Stimulated activated CD4-positive, alpha-beta T cell treated with anti-CD3 and anti-CD28 coated beads, Interleukin-15, amount 100 ng/mL, for 1 hour (primary cell): ENCODE measurements at regions not wholly inside any gene's neighbourhood (a gene's known extent, or its start where the extent isn't known, plus 50 kb on each side); places are given as distances from the start of the nearest gene placed in this dataset.

Experiments used
- DNase-seq, 2 donors: peaks; one replicate each; pipeline ENCODE4 v3.0.0-alpha.2; 2020; ENCODE audit warnings: low read depth in 1 of 2, low spot score in 1 of 2

- no peak for DNase-seq
Observed at GRCh38 chr20:50372770-50373088, 137.5 kb upstream of the PTPN1 start.

- no peak for DNase-seq
Observed at GRCh38 chr20:50373674-50374286, 136.4 kb upstream of the PTPN1 start.

GRCh38 chr20:50374541-50375078 lies 135.6 kb upstream of the PTPN1 start:
- DNase-seq = no peak

GRCh38 chr20:50376179-50376887 lies 133.8 kb upstream of the PTPN1 start:
- no peak for DNase-seq

GRCh38 chr20:50376888-50377459 lies 133.2 kb upstream of the PTPN1 start:
- DNase-seq = no peak

GRCh38 chr20:50378170-50379000 lies 131.8 kb upstream of the PTPN1 start:
- DNase-seq = no peak

GRCh38 chr20:50379049-50379990 lies 130.9 kb upstream of the PTPN1 start:
- DNase-seq = no peak

- DNase-seq = no peak
Observed at GRCh38 chr20:50379991-50380696, 130.0 kb upstream of the PTPN1 start.

GRCh38 chr20:50380697-50381040 lies 129.5 kb upstream of the PTPN1 start:
- no peak for DNase-seq

- DNase-seq = no peak
Observed at GRCh38 chr20:50381075-50381732, 129.0 kb upstream of the PTPN1 start.

GRCh38 chr20:50381771-50382593 lies 128.2 kb upstream of the PTPN1 start:
- DNase-seq = no peak

GRCh38 chr20:50385733-50386640 lies 124.2 kb upstream of the PTPN1 start:
- DNase-seq = peak in 1 of 2 donors; percentile 12

GRCh38 chr20:50386641-50386960 lies 123.6 kb upstream of the PTPN1 start:
- DNase-seq = no peak

GRCh38 chr20:50387218-50387995 lies 122.8 kb upstream of the PTPN1 start:
- no peak for DNase-seq

GRCh38 chr20:50387996-50388332 lies 122.2 kb upstream of the PTPN1 start:
- DNase-seq = no peak

GRCh38 chr20:50388733-50389437 lies 121.3 kb upstream of the PTPN1 start:
- DNase-seq = no peak

- no peak for DNase-seq
Observed at GRCh38 chr20:50389438-50389807, 120.8 kb upstream of the PTPN1 start.
